ENCODE measurements at regions not wholly inside any gene's neighbourhood (a gene's known extent, or its start where the extent isn't known, plus 50 kb on each side); places are given as distances from the start of the nearest gene placed in this dataset.

DNA sequence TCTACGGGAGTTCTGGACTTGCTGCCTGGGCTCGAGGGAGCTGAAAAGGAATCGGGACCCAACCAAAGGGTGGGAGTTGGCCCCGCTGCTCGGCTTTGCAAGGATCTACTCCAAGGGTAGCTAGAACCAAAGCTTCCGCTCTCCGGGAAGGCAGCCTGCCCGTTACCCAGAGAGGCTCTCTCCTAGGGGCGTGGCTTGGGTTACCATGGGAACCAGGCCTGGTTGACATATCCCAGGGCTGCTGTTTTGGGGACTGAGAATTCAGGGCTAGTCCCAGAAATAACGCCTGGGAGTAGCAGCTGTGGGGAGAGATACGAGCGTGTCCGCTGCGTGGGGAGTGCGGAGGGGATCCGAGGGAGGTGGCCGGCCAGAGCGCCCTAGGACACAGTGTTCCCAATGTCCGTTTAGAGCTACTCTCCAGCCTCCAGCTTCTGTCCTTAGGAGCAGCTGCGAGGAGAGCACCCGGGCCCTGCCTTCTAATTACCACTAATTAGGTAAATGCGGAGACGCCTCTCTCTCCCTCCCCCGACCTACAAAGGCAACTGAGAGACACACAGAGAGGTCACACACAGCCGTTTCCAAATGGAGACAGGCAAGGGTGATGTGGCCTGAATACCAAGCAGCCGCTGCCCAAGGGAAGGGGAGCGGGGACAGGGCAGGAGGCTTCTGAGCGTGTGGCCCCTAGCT is 141.6 kb upstream of the CADM1 start:
- Mint-ChIP-seq H3K27ac (no peak overlapping the region), H3K4me1 (peaks cover 4% of the 10 kb centered on the region), H3K36me3 (no peaks in the 10 kb centered on the region), H3K27me3 (ENCODE audit: low read depth) (peaks cover 23% of the 10 kb centered on the region), H3K4me3 (no peak overlapping the region), H3K9me3 (no peaks in the 10 kb centered on the region)
- TF ChIP-seq, protein P1, sequence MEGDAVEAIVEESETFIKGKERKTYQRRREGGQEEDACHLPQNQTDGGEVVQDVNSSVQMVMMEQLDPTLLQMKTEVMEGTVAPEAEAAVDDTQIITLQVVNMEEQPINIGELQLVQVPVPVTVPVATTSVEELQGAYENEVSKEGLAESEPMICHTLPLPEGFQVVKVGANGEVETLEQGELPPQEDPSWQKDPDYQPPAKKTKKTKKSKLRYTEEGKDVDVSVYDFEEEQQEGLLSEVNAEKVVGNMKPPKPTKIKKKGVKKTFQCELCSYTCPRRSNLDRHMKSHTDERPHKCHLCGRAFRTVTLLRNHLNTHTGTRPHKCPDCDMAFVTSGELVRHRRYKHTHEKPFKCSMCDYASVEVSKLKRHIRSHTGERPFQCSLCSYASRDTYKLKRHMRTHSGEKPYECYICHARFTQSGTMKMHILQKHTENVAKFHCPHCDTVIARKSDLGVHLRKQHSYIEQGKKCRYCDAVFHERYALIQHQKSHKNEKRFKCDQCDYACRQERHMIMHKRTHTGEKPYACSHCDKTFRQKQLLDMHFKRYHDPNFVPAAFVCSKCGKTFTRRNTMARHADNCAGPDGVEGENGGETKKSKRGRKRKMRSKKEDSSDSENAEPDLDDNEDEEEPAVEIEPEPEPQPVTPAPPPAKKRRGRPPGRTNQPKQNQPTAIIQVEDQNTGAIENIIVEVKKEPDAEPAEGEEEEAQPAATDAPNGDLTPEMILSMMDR (IDR thresholded peaks at IDR 0.05; ENCODE audit: unreplicated experiment), result no peak
- no peak for DNase-seq (ENCODE audit: low spot score in 2 of 2, unreplicated experiment in 2 of 2)

DNA sequence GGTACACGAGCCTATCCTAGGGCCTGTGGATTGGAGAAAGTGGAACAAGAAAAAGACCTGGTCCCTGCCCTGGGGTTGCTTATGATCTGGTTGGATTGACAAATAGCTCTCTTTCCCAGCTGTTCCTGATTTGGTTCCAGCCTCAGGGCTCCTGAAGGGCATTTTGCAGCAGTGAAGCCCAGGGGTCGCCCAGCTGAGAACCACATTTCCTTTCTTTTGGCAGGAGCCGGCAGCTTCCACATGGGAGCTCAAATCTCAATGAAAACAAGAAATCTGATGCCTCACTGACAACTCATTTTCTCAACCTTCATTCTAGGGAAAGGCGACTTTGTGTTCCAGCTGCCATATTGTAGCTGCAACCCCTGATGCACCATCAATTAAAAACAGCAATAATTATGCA is 140.6 kb upstream of the CADM1 start:
- H3K36me3 Mint-ChIP-seq, result no peaks in the 10 kb centered on the region
- H3K27ac Mint-ChIP-seq, result no peak overlapping the region

DNA sequence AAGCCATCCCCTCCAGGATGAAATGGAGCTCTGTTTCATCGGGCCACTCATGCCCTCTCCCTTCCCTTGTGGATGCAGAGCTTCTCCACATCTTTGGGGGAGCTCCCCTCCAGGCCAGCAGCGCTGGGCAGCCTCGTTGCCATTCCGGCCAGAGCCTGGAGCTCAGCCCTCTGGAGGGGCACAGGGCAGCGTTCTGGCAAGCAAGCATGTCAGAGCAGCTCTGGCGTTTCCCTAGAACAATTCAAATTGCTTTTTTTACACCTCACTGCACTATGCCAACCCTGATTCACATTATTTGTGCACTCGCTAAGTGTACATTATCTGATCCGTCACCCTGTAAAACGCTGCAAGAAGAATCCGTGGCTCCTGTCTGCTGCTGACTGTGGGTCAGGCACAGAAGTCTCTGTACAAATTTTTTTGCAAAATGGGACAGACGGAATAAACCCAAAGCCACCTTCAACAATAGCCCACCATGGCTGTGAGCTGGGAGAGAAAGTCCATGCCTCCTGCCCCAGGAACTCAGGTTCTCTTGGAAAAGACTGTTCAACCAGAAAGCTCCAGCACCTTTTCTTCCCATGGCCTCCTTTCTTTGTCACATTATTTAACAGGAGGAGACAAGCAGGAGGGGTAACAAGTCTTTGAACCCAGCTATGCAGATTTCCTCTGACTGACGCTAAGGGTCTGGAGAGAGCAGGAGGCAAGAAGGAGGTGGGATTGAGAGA is 139.5 kb upstream of the CADM1 start:
- Mint-ChIP-seq H3K9me3 (no peaks in the 10 kb centered on the region), H3K36me3 (no peaks in the 10 kb centered on the region), H3K4me3 (no peak overlapping the region), H3K4me1 (no peaks in the 10 kb centered on the region), H3K27me3 (ENCODE audit: low read depth) (peaks cover 23% of the 10 kb centered on the region), H3K27ac (no peak overlapping the region)
- TF ChIP-seq, protein P1 (IDR thresholded peaks at IDR 0.05; ENCODE audit: unreplicated experiment), result no peak
- no peak for DNase-seq (ENCODE audit: low spot score in 2 of 2, unreplicated experiment in 2 of 2)

More for the DNA sequence above, 140.6 kb upstream of the CADM1 start:
- Mint-ChIP-seq H3K4me3 (no peak overlapping the region), H3K4me1 (peaks cover 4% of the 10 kb centered on the region), H3K9me3 (no peaks in the 10 kb centered on the region), H3K27me3 (ENCODE audit: low read depth) (peaks cover 23% of the 10 kb centered on the region)
- TF ChIP-seq, protein P1 (IDR thresholded peaks at IDR 0.05; ENCODE audit: unreplicated experiment), result no peak
- no peak for DNase-seq (ENCODE audit: low spot score in 2 of 2, unreplicated experiment in 2 of 2)

DNA sequence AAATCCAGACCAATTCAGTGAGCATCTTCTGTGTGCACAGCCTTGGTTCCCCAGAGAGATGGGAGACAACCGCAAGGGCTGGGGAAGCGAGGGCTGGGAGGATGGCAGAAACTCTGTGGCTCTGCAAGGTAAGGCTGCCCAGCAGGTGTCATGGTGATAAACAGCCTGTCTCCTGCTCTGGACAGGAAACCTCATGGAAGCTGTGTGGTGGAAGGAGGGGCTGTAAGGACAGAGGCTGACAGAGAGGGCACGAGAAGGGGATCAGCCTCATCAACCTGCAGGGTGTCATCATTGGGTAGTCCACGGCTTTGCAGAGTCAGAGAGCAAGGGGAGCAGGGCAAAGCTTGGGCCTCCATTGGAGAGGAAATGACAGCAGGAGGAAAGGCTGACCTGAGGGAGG is 138.4 kb upstream of the CADM1 start:
- Mint-ChIP-seq H3K4me3 (no peak overlapping the region), H3K9me3 (no peaks in the 10 kb centered on the region), H3K36me3 (no peaks in the 10 kb centered on the region), H3K27ac (no peak overlapping the region), H3K4me1 (peaks cover 2% of the 10 kb centered on the region), H3K27me3 (ENCODE audit: low read depth) (peaks cover 23% of the 10 kb centered on the region)
- TF ChIP-seq, protein P1 (IDR thresholded peaks at IDR 0.05; ENCODE audit: unreplicated experiment), result no peak
- no peak for DNase-seq (ENCODE audit: low spot score in 2 of 2, unreplicated experiment in 2 of 2)

DNA sequence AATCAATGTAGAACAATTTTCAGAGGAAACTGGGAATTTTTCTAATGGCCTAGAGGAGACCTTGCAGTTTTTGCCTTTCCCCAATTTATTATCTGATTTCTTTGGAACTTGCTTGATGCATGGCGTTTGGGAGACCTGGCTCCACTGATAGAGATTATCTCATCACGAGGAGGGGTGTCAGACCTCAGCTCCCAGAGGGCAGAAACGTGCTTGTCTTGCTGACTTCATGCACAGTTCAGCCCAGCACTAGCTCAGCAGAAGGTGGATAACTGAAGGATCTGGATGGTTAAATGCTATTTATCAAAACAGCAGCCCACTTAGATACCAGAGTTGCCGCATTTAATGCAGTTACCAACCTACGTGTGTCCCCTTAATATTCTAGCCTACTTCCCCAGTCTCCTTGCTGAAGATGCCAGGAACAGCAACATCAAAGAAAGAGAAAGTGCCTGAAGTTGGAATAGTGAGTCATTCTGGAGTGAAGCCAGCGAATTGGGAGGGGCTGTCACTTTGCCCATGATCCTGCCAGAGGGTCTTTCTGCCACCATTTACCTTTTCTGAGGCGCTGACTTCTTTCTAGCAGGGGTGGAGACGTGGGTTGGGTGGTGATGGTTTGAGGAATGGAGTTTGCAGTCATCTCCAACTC is 133.5 kb upstream of the CADM1 start:
- no peak overlapping the region for H3K27ac Mint-ChIP-seq
- no peaks in the 10 kb centered on the region for H3K9me3 Mint-ChIP-seq
- no peaks in the 10 kb centered on the region for H3K36me3 Mint-ChIP-seq
- H3K27me3 Mint-ChIP-seq (ENCODE audit: low read depth), result peaks cover 3% of the 10 kb centered on the region
- TF ChIP-seq, protein P1 (IDR thresholded peaks at IDR 0.05; ENCODE audit: unreplicated experiment), result no peak
- DNase-seq (ENCODE audit: low spot score in 2 of 2, unreplicated experiment in 2 of 2), result no peak
- no peak overlapping the region for H3K4me3 Mint-ChIP-seq
- peaks cover 16% of the 10 kb centered on the region for H3K4me1 Mint-ChIP-seq

Data from mesothelial cell of epicardium (in vitro differentiated cells).